SK-N-SH (cell line): ENCODE measurements at regions not wholly inside any gene's neighbourhood (a gene's known extent, or its start where the extent isn't known, plus 50 kb on each side); places are given as distances from the start of the nearest gene placed in this dataset.

Source experiments
- CTCF ChIA-PET: fragments of 300-600, 350-600 bp; formaldehyde crosslinking; extraction: SDS; loops from one replicate; lab custom pipeline; 2021; lab: Yijun Ruan, JAX
- POLR2A ChIA-PET: fragments of 350-600 bp; sonication (Branson Sonifier 250); formaldehyde crosslinking; extraction: SDS; loops from one replicate; lab custom pipeline; 2020; ENCODE audit warnings: antibody characterized with exemption, inconsistent platforms; lab: Yijun Ruan, JAX
- DNase-seq: peaks from one replicate; pipeline ENCODE4 v3.0.0; 2012
- H2AFZ ChIP-seq: fragments of 200-600 bp; sonication (generic); 2 replicates; pipeline ENCODE4 v1.8.1; 2016; ENCODE audit warnings: antibody characterized with exemption, mild to moderate bottlenecking, low read depth
- H3F3A ChIP-seq: fragments of 200-600 bp; sonication (generic); replicated peaks from 2 replicates; pipeline ENCODE3; 2016; ENCODE audit warnings: antibody characterized with exemption, mild to moderate bottlenecking; ENCODE audit not compliant: insufficient read depth
- H3K27ac ChIP-seq, 2 experiments: fragments of 200-500 bp in 1 of 2; fragments of 200-600 bp in 1 of 2; sonication (Bioruptor generic) in 1 of 2; sonication (generic), shearing (Covaris generic) in 1 of 2; 2 replicates each; pipeline versions ENCODE4 v1.5.1 to v1.6.1; 2014 to 2016; ENCODE audit warnings: low read depth in 2 of 2, inconsistent platforms in 1 of 2, low read length in 1 of 2, mild to moderate bottlenecking in 1 of 2, mixed read lengths in 1 of 2
- H3K27me3 ChIP-seq: fragments of 200-600 bp; sonication (generic), shearing (Covaris generic); 2 replicates; pipeline ENCODE4 v1.6.1; 2016; ENCODE audit warnings: mixed run types; ENCODE audit not compliant: insufficient read depth
- H3K36me3 ChIP-seq, 2 experiments: fragments of 200-500 bp in 1 of 2; fragments of 200-600 bp in 1 of 2; sonication (Bioruptor generic) in 1 of 2; sonication (generic) in 1 of 2; replicated peaks in 1 of 2; 2 replicates each; pipeline versions ENCODE3 to v1.5.1; 2014 to 2016; ENCODE audit warnings: low read length in 1 of 2, mild to moderate bottlenecking in 1 of 2; ENCODE audit not compliant: insufficient read depth in 2 of 2, control insufficient read depth in 1 of 2
- H3K4me1 ChIP-seq, 2 experiments: fragments of 200-500 bp in 1 of 2; fragments of 200-600 bp in 1 of 2; sonication (Bioruptor generic) in 1 of 2; sonication (generic), shearing (Covaris generic) in 1 of 2; 2 replicates each; pipeline versions ENCODE4 v1.5.1 to v1.6.1; 2014 to 2016; ENCODE audit warnings: low read depth in 1 of 2, low read length in 1 of 2, mixed run types in 1 of 2; ENCODE audit not compliant: insufficient read depth in 2 of 2, control insufficient read depth in 1 of 2
- H3K4me2 ChIP-seq: fragments of 200-600 bp; sonication (generic), shearing (Covaris generic); 2 replicates; pipeline ENCODE4 v1.6.1; 2017; ENCODE audit warnings: mixed run types
- H3K4me3 ChIP-seq, 2 experiments: fragments of 200-500 bp in 1 of 2; fragments of 200-600 bp in 1 of 2; sonication (Bioruptor generic) in 1 of 2; sonication (generic), shearing (Covaris generic) in 1 of 2; 2 replicates each; pipeline versions ENCODE4 v1.5.1 to v1.8.1; 2014 to 2016; ENCODE audit warnings: low read depth in 2 of 2, inconsistent platforms in 1 of 2, low read length in 1 of 2, mild to moderate bottlenecking in 1 of 2, mixed read lengths in 1 of 2, moderate library complexity in 1 of 2
- H3K79me2 ChIP-seq: fragments of 200-600 bp; sonication (generic); 2 replicates; pipeline ENCODE4 v1.8.1; 2017; ENCODE audit warnings: mild to moderate bottlenecking; ENCODE audit not compliant: insufficient read depth
- H3K9ac ChIP-seq: fragments of 200-600 bp; sonication (generic); 2 replicates; pipeline ENCODE4 v1.6.1; 2017; ENCODE audit warnings: mixed run types
- H3K9me2 ChIP-seq: fragments of 200-600 bp; sonication (generic); 2 replicates; pipeline ENCODE4 v1.6.1; 2017; ENCODE audit warnings: mixed run types
- H3K9me3 ChIP-seq: fragments of 200-600 bp; sonication (generic); 2 replicates; pipeline ENCODE4 v1.6.1; 2017; ENCODE audit warnings: mixed run types, mild to moderate bottlenecking, moderate library complexity
- H4K20me1 ChIP-seq: fragments of 200-600 bp; sonication (generic); 2 replicates; pipeline ENCODE4 v1.6.1; 2017; ENCODE audit warnings: mild to moderate bottlenecking, mixed run types; ENCODE audit not compliant: insufficient read depth
- CTCF ChIP-seq: fragments of 200-600 bp; sonication (generic); IDR thresholded peaks from 2 replicates; pipeline ENCODE4 v1.6.1; 2017; ENCODE audit warnings: antibody characterized with exemption, mild to moderate bottlenecking, moderate library complexity
- FOSL2 ChIP-seq: IDR thresholded peaks from 2 replicates; pipeline ENCODE4 v1.4.0; 2012; ENCODE audit warnings: low read depth, mild to moderate bottlenecking, moderate library complexity, borderline replicate concordance
- FOXM1 ChIP-seq: IDR thresholded peaks from 2 replicates; pipeline ENCODE4 v1.4.0; 2012; ENCODE audit warnings: low read depth, mild to moderate bottlenecking
- JUND ChIP-seq: IDR thresholded peaks from 2 replicates; pipeline ENCODE4 v1.4.0; 2012
- MEF2A ChIP-seq: IDR thresholded peaks from 2 replicates; pipeline ENCODE4 v1.4.0; 2012; ENCODE audit warnings: low read depth, borderline replicate concordance
- MXI1 ChIP-seq: IDR thresholded peaks from 2 replicates; pipeline ENCODE4 v1.6.1; 2012; ENCODE audit warnings: mild to moderate bottlenecking, low read depth, low read length, improper control_type of control experiment
- RAD21 ChIP-seq: IDR thresholded peaks from 2 replicates; pipeline ENCODE4 v1.6.1; 2012; ENCODE audit warnings: mild to moderate bottlenecking, low read length
- RCOR1 ChIP-seq: fragments of 150-350 bp; IDR thresholded peaks from 2 replicates; pipeline ENCODE4 v1.6.1; 2017; ENCODE audit warnings: antibody characterized with exemption, low read length
- RXRA ChIP-seq: IDR thresholded peaks from 2 replicates; pipeline ENCODE4 v1.4.0; 2012; ENCODE audit warnings: low read depth, mild to moderate bottlenecking, borderline replicate concordance
- TAF1 ChIP-seq: IDR thresholded peaks from 2 replicates; pipeline ENCODE4 v1.6.1; 2012; ENCODE audit warnings: low read depth, mild to moderate bottlenecking, low read length, moderate library complexity, borderline replicate concordance
- WGBS: methylation state at CpG from one replicate; pipeline ENCODE4 v1.1.6; 2017; ENCODE audit warnings: low lambda C conversion rate; 5-methylcytosine and 5-hydroxymethylcytosine counted together
- TF ChIP-seq, protein P1 (sequence below): IDR thresholded peaks from 2 replicates; pipeline ENCODE4 v1.4.0; 2012; ENCODE audit warnings: low read depth, borderline replicate concordance
- TF ChIP-seq, protein P2 (sequence below): fragments of 150-350 bp; IDR thresholded peaks from 2 replicates; pipeline ENCODE4 v1.6.1; 2016; ENCODE audit warnings: mild to moderate bottlenecking, low read depth, low read length
- TF ChIP-seq, protein P3 (sequence below): fragments of 150-350 bp; IDR thresholded peaks from 2 replicates; pipeline ENCODE4 v1.6.1; 2017; ENCODE audit warnings: antibody characterized with exemption, low read length, low read depth, borderline replicate concordance

DNA sequence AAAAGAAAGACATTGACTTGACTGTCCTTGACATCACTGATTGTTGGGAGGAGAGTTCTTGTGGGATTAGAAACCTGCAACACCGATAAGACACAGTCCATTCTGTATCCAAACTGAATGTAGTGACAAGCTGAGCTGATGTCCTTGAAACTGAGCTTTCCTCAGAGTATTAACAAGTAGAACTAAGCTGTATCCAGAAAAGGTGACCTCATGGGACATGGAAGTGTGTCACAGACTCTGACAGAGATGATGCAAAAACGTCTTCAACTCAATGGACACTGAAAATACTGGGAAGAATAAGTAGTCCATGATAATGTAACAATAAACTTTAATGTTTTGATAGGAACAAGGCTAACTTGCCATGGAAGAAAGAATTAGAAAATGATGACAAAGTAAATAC lies 690.1 kb downstream of the CDH18 start:
- CTCF ChIA-PET = no interaction called here
- Histone ChIP-seq H3F3A (no peaks in the 10 kb centered on the region), H3K36me3 (no peaks in the 10 kb centered on the region)

More for the DNA sequence above, 690.1 kb downstream of the CDH18 start:
- no peak overlapping the region for H3K9ac ChIP-seq
- H3K4me2 ChIP-seq = no peak overlapping the region
- H3K9me3 ChIP-seq = no peaks in the 10 kb centered on the region
- H3K79me2 ChIP-seq = no peaks in the 10 kb centered on the region
- H3K9me2 ChIP-seq = no peaks in the 10 kb centered on the region
- H2AFZ ChIP-seq = no peak overlapping the region
- DNase-seq = no peak
- H3K4me1 ChIP-seq = no peaks in the 10 kb centered on the region
- no peak overlapping the region for H3K27ac ChIP-seq
- no peaks in the 10 kb centered on the region for H4K20me1 ChIP-seq
- POLR2A ChIA-PET = no interaction called here
- H3K4me3 ChIP-seq = no peak overlapping the region
- no peaks in the 10 kb centered on the region for H3K27me3 ChIP-seq
- TF ChIP-seq, protein P1, sequence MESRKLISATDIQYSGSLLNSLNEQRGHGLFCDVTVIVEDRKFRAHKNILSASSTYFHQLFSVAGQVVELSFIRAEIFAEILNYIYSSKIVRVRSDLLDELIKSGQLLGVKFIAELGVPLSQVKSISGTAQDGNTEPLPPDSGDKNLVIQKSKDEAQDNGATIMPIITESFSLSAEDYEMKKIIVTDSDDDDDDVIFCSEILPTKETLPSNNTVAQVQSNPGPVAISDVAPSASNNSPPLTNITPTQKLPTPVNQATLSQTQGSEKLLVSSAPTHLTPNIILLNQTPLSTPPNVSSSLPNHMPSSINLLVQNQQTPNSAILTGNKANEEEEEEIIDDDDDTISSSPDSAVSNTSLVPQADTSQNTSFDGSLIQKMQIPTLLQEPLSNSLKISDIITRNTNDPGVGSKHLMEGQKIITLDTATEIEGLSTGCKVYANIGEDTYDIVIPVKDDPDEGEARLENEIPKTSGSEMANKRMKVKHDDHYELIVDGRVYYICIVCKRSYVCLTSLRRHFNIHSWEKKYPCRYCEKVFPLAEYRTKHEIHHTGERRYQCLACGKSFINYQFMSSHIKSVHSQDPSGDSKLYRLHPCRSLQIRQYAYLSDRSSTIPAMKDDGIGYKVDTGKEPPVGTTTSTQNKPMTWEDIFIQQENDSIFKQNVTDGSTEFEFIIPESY = no peak
- TF ChIP-seq MEF2A = no peak
- TF ChIP-seq TAF1 = no peak
- TF ChIP-seq RAD21 = no peak
- TF ChIP-seq RCOR1 = no peak
- TF ChIP-seq RXRA = no peak
- TF ChIP-seq CTCF = no peak
- no peak for TF ChIP-seq FOXM1
- TF ChIP-seq FOSL2 = no peak
- TF ChIP-seq MXI1 = no peak
- TF ChIP-seq, protein P2, sequence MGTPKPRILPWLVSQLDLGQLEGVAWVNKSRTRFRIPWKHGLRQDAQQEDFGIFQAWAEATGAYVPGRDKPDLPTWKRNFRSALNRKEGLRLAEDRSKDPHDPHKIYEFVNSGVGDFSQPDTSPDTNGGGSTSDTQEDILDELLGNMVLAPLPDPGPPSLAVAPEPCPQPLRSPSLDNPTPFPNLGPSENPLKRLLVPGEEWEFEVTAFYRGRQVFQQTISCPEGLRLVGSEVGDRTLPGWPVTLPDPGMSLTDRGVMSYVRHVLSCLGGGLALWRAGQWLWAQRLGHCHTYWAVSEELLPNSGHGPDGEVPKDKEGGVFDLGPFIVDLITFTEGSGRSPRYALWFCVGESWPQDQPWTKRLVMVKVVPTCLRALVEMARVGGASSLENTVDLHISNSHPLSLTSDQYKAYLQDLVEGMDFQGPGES = no peak
- TF ChIP-seq, protein P3, sequence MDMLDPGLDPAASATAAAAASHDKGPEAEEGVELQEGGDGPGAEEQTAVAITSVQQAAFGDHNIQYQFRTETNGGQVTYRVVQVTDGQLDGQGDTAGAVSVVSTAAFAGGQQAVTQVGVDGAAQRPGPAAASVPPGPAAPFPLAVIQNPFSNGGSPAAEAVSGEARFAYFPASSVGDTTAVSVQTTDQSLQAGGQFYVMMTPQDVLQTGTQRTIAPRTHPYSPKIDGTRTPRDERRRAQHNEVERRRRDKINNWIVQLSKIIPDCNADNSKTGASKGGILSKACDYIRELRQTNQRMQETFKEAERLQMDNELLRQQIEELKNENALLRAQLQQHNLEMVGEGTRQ = no peak
- TF ChIP-seq JUND = no peak
- WGBS = 0% methylated on average over 2 of the region's 2 CpGs
